ENCODE measurements at regions not wholly inside any gene's neighbourhood (a gene's known extent, or its start where the extent isn't known, plus 50 kb on each side); places are given as distances from the start of the nearest gene placed in this dataset.

- DNase-seq (ENCODE audit: low read depth), result no peak
- no peak for TF ChIP-seq CTCF (IDR thresholded peaks at IDR 0.05; ENCODE audit: insufficient read depth, low read length)
- no peak overlapping the region for H3K4me3 ChIP-seq (ENCODE audit: low read depth, low read length)
Observed at GRCh38 chr7:136714062-136714461, 154.4 kb upstream of the CHRM2 start.

- no peak overlapping the region for H3K4me3 ChIP-seq (ENCODE audit: low read depth, low read length)
- no peak for DNase-seq (ENCODE audit: low read depth)
- TF ChIP-seq CTCF (IDR thresholded peaks at IDR 0.05; ENCODE audit: insufficient read depth, low read length), result no peak
Observed at GRCh38 chr7:136710751-136711150, 157.7 kb upstream of the CHRM2 start.

GRCh38 chr7:136709876-136710275, 158.6 kb upstream of the CHRM2 start:
- DNase-seq (ENCODE audit: low read depth), result no peak
- TF ChIP-seq CTCF (IDR thresholded peaks at IDR 0.05; ENCODE audit: insufficient read depth, low read length), result no peak
- H3K4me3 ChIP-seq (ENCODE audit: low read depth, low read length), result no peak overlapping the region

- no peak for TF ChIP-seq CTCF (IDR thresholded peaks at IDR 0.05; ENCODE audit: insufficient read depth, low read length)
- no peak for DNase-seq (ENCODE audit: low read depth)
- H3K4me3 ChIP-seq (ENCODE audit: low read depth, low read length), result no peak overlapping the region
Observed at GRCh38 chr7:136702913-136703312, 165.5 kb upstream of the CHRM2 start.

- DNase-seq (ENCODE audit: low read depth), result no peak
- no peak overlapping the region for H3K4me3 ChIP-seq (ENCODE audit: low read depth, low read length)
- no peak for TF ChIP-seq CTCF (IDR thresholded peaks at IDR 0.05; ENCODE audit: insufficient read depth, low read length)
Observed at GRCh38 chr7:136698977-136699376, 169.5 kb upstream of the CHRM2 start.

- H3K4me3 ChIP-seq (ENCODE audit: low read depth, low read length), result no peak overlapping the region
- no peak for DNase-seq (ENCODE audit: low read depth)
- TF ChIP-seq CTCF (IDR thresholded peaks at IDR 0.05; ENCODE audit: insufficient read depth, low read length), result no peak
Observed at GRCh38 chr7:136698231-136698630, 170.2 kb upstream of the CHRM2 start.

- no peak for DNase-seq (ENCODE audit: low read depth)
- H3K4me3 ChIP-seq (ENCODE audit: low read depth, low read length), result no peak overlapping the region
- TF ChIP-seq CTCF (IDR thresholded peaks at IDR 0.05; ENCODE audit: insufficient read depth, low read length), result no peak
Observed at GRCh38 chr7:136697271-136697670, 171.2 kb upstream of the CHRM2 start.

Data from fibroblast of the aortic adventitia (primary cell).